Muscle layer of duodenum (tissue), 2 donors: ENCODE measurements at regions not wholly inside any gene's neighbourhood (a gene's known extent, or its start where the extent isn't known, plus 50 kb on each side); places are given as distances from the start of the nearest gene placed in this dataset.

ENCODE experiments used
- H3K27ac ChIP-seq: one replicate; pipeline ENCODE4 v1.7.0; 2013; ENCODE audit warnings: mild to moderate bottlenecking, low read length
- H3K27me3 ChIP-seq: one replicate; pipeline ENCODE4 v1.7.0; 2013; ENCODE audit warnings: low read depth, mild to moderate bottlenecking, control low read depth, low read length
- H3K36me3 ChIP-seq, 2 donors: one replicate each; pipeline ENCODE4 v1.7.0; 2013; ENCODE audit warnings: low read length in 2 of 2, control low read depth in 1 of 2, mild to moderate bottlenecking in 1 of 2; ENCODE audit not compliant: insufficient read depth in 2 of 2, control insufficient read depth in 1 of 2
- H3K4me1 ChIP-seq, 2 donors: one replicate each; pipeline ENCODE4 v1.7.0; 2013; ENCODE audit warnings: low read length in 2 of 2, mild to moderate bottlenecking in 2 of 2, control low read depth in 1 of 2, moderate library complexity in 1 of 2; ENCODE audit not compliant: insufficient read depth in 2 of 2, control insufficient read depth in 1 of 2
- H3K4me3 ChIP-seq, 2 donors: one replicate each; pipeline ENCODE4 v1.7.0; 2013; ENCODE audit warnings: low read length in 2 of 2, low read depth in 1 of 2, mild to moderate bottlenecking in 1 of 2
- H3K9me3 ChIP-seq, 2 donors: one replicate each; pipeline ENCODE4 v1.7.0; 2013; ENCODE audit warnings: low read length in 2 of 2, control low read depth in 1 of 2, mild to moderate bottlenecking in 1 of 2; ENCODE audit not compliant: control insufficient read depth in 1 of 2
- donor health status: healthy.

- H3K27ac ChIP-seq: no peak overlapping the region
Measured at GRCh38 chr2:64258566-64258965, 114.3 kb upstream of the PELI1 start.

GRCh38 chr2:64259312-64259711 lies 115.1 kb upstream of the PELI1 start:
- no peak overlapping the region for H3K4me3 ChIP-seq
- H3K9me3 ChIP-seq: no peaks in the 10 kb centered on the region
- peaks cover 0 to 3% of the 10 kb centered on the region in 2 donors for H3K4me1 ChIP-seq
- no peak overlapping the region for H3K27ac ChIP-seq
- H3K36me3 ChIP-seq: no peaks in the 10 kb centered on the region
- H3K27me3 ChIP-seq: no peaks in the 10 kb centered on the region

More at GRCh38 chr2:64258566-64258965, 114.3 kb upstream of the PELI1 start:
- peaks cover 0 to 3% of the 10 kb centered on the region in 2 donors for H3K4me1 ChIP-seq
- H3K36me3 ChIP-seq: no peaks in the 10 kb centered on the region
- H3K4me3 ChIP-seq: no peak overlapping the region
- no peaks in the 10 kb centered on the region for H3K9me3 ChIP-seq
- H3K27me3 ChIP-seq: no peaks in the 10 kb centered on the region

GRCh38 chr2:64260093-64260803 lies 116.0 kb upstream of the PELI1 start:
- no peak overlapping the region for H3K4me3 ChIP-seq
- peak overlapping the region; percentile 62 for H3K27ac ChIP-seq
- no peaks in the 10 kb centered on the region for H3K9me3 ChIP-seq
- H3K27me3 ChIP-seq: no peaks in the 10 kb centered on the region
- no peaks in the 10 kb centered on the region for H3K36me3 ChIP-seq
- peaks cover 0 to 3% of the 10 kb centered on the region in 2 donors for H3K4me1 ChIP-seq

- Histone ChIP-seq H3K9me3 (no peaks in the 10 kb centered on the region), H3K4me1 (peaks cover 0 to 3% of the 10 kb centered on the region in 2 donors), H3K36me3 (no peaks in the 10 kb centered on the region), H3K27ac (peak overlapping the region; percentile 62), H3K27me3 (no peaks in the 10 kb centered on the region), H3K4me3 (no peak overlapping the region)
Measured at GRCh38 chr2:64260817-64261216, 116.6 kb upstream of the PELI1 start.

- Histone ChIP-seq H3K4me3 (no peak overlapping the region), H3K27me3 (no peaks in the 10 kb centered on the region), H3K9me3 (no peaks in the 10 kb centered on the region), H3K36me3 (no peaks in the 10 kb centered on the region), H3K27ac (peak overlapping the region; percentile 62), H3K4me1 (peaks cover 0 to 3% of the 10 kb centered on the region in 2 donors)
Measured at GRCh38 chr2:64262071-64262470, 117.9 kb upstream of the PELI1 start.

- Histone ChIP-seq H3K36me3 (no peaks in the 10 kb centered on the region), H3K4me1 (peaks cover 0 to 3% of the 10 kb centered on the region in 2 donors), H3K27ac (peak overlapping the region; percentile 17), H3K27me3 (no peaks in the 10 kb centered on the region), H3K4me3 (no peak overlapping the region), H3K9me3 (no peaks in the 10 kb centered on the region)
Measured at GRCh38 chr2:64262816-64263215, 118.6 kb upstream of the PELI1 start.

GRCh38 chr2:64263315-64263714 lies 119.1 kb upstream of the PELI1 start:
- no peak overlapping the region for H3K27ac ChIP-seq
- no peaks in the 10 kb centered on the region for H3K27me3 ChIP-seq
- H3K4me1 ChIP-seq: peaks cover 0 to 3% of the 10 kb centered on the region in 2 donors
- H3K36me3 ChIP-seq: no peaks in the 10 kb centered on the region
- no peaks in the 10 kb centered on the region for H3K9me3 ChIP-seq
- no peak overlapping the region for H3K4me3 ChIP-seq

GRCh38 chr2:64267699-64268098 lies 123.5 kb upstream of the PELI1 start:
- Histone ChIP-seq H3K27me3 (no peaks in the 10 kb centered on the region), H3K4me1 (no peaks in the 10 kb centered on the region), H3K9me3 (no peaks in the 10 kb centered on the region), H3K36me3 (no peaks in the 10 kb centered on the region), H3K4me3 (no peak overlapping the region), H3K27ac (no peak overlapping the region)

- Histone ChIP-seq H3K27me3 (no peaks in the 10 kb centered on the region), H3K27ac (no peak overlapping the region), H3K9me3 (no peaks in the 10 kb centered on the region), H3K36me3 (no peaks in the 10 kb centered on the region), H3K4me3 (no peak overlapping the region), H3K4me1 (peaks cover 8% of the 10 kb centered on the region in 2 donors)
Measured at GRCh38 chr2:64268330-64269048, 124.3 kb upstream of the PELI1 start.

GRCh38 chr2:64273524-64274398 lies 129.5 kb upstream of the PELI1 start:
- Histone ChIP-seq H3K27me3 (no peaks in the 10 kb centered on the region), H3K4me1 (peaks cover 16 to 27% of the 10 kb centered on the region in 2 donors), H3K4me3 (peak overlapping the region; percentile 13 to 49), H3K27ac (peak overlapping the region; percentile 61), H3K36me3 (no peaks in the 10 kb centered on the region), H3K9me3 (no peaks in the 10 kb centered on the region)
